GM23248 (cell line): ENCODE measurements at regions not wholly inside any gene's neighbourhood (a gene's known extent, or its start where the extent isn't known, plus 50 kb on each side); places are given as distances from the start of the nearest gene placed in this dataset.

Experiments used
- EZH2 ChIP-seq: fragments of 200-600 bp; sonication (generic); IDR thresholded peaks from 2 replicates; pipeline ENCODE4 v1.6.1; 2018; ENCODE audit warnings: antibody characterized with exemption, mild to moderate bottlenecking; ENCODE audit not compliant: insufficient read depth, poor library complexity, severe bottlenecking
- EZH2phosphoT487 ChIP-seq: fragments of 200-600 bp; sonication (generic); IDR thresholded peaks from 2 replicates; pipeline ENCODE4 v1.6.1; 2018; ENCODE audit warnings: antibody characterized with exemption, moderate library complexity, mild to moderate bottlenecking, low read depth; ENCODE audit not compliant: insufficient read depth

DNA sequence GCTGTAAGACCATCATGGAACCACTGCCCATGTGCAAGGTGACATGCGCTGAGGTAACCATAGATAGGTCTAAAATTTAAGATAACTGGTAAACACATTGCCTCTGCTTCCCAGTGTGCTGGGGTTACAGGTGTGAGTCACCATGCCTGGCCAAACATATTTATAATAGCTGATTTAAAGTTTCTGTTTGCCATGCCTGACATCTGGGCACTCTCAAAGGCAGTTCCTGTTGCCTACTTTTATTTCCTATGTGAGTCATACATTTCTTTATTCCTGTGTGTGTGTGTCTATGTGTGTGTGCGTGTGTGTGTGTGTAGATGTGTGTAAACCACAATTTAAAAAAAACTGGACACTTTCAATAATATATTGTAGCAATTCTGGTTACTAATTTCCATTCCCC, 415.2 kb upstream of the NETO1 start:
- TF ChIP-seq EZH2phosphoT487 (no peak), EZH2 (no peak)
